NCI-H524 (cell line): ENCODE measurements at regions not wholly inside any gene's neighbourhood (a gene's known extent, or its start where the extent isn't known, plus 50 kb on each side); places are given as distances from the start of the nearest gene placed in this dataset.

ENCODE experiments used
- DNase-seq, 2 experiments: peaks; one replicate each; lab custom pipeline; 2025; lab: John Stamatoyannopoulos, UW

GRCh38 chr2:38171208-38171855 is 95.4 kb upstream of the CYP1B1 start:
- no peak for DNase-seq

- no peak for DNase-seq
These were observed 94.8 kb upstream of the CYP1B1 start for GRCh38 chr2:38170733-38171132.

- no peak for DNase-seq
These were observed 94.1 kb upstream of the CYP1B1 start for GRCh38 chr2:38170067-38170466.

- DNase-seq, result no peak
These were observed 92.9 kb upstream of the CYP1B1 start for GRCh38 chr2:38168710-38169480.

- DNase-seq, result no peak
These were observed 92.0 kb upstream of the CYP1B1 start for GRCh38 chr2:38167968-38168350.

GRCh38 chr2:38165698-38166097 is 89.7 kb upstream of the CYP1B1 start:
- DNase-seq, result no peak

- DNase-seq, result no peak
These were observed 88.9 kb upstream of the CYP1B1 start for GRCh38 chr2:38164881-38165280.

- no peak for DNase-seq
These were observed 87.6 kb upstream of the CYP1B1 start for GRCh38 chr2:38163579-38163978.

- DNase-seq, result no peak
These were observed 87.1 kb upstream of the CYP1B1 start for GRCh38 chr2:38163006-38163405.

- DNase-seq, result no peak
These were observed 84.6 kb upstream of the CYP1B1 start for GRCh38 chr2:38160516-38160915.

- DNase-seq, result no peak
These were observed 83.6 kb upstream of the CYP1B1 start for GRCh38 chr2:38159597-38159996.

- no peak for DNase-seq
These were observed 83.2 kb upstream of the CYP1B1 start for GRCh38 chr2:38159191-38159590.

GRCh38 chr2:38158378-38159118 is 82.6 kb upstream of the CYP1B1 start:
- no peak for DNase-seq

- DNase-seq, result no peak
These were observed 80.5 kb upstream of the CYP1B1 start for GRCh38 chr2:38156436-38156835.

GRCh38 chr2:38155015-38155414 is 79.1 kb upstream of the CYP1B1 start:
- no peak for DNase-seq

GRCh38 chr2:38154395-38154794 is 78.4 kb upstream of the CYP1B1 start:
- no peak for DNase-seq

- DNase-seq, result no peak
These were observed 77.7 kb upstream of the CYP1B1 start for GRCh38 chr2:38153476-38154135.

- DNase-seq, result no peak
These were observed 77.0 kb upstream of the CYP1B1 start for GRCh38 chr2:38152913-38153312.

- no peak for DNase-seq
These were observed 76.1 kb upstream of the CYP1B1 start for GRCh38 chr2:38152035-38152434.

GRCh38 chr2:38149531-38149930 is 73.6 kb upstream of the CYP1B1 start:
- no peak for DNase-seq

- no peak for DNase-seq
These were observed 72.5 kb upstream of the CYP1B1 start for GRCh38 chr2:38148501-38148900.

GRCh38 chr2:38147333-38148121 is 71.6 kb upstream of the CYP1B1 start:
- no peak for DNase-seq
